ENCODE measurements at regions not wholly inside any gene's neighbourhood (a gene's known extent, or its start where the extent isn't known, plus 50 kb on each side); places are given as distances from the start of the nearest gene placed in this dataset.

DNA sequence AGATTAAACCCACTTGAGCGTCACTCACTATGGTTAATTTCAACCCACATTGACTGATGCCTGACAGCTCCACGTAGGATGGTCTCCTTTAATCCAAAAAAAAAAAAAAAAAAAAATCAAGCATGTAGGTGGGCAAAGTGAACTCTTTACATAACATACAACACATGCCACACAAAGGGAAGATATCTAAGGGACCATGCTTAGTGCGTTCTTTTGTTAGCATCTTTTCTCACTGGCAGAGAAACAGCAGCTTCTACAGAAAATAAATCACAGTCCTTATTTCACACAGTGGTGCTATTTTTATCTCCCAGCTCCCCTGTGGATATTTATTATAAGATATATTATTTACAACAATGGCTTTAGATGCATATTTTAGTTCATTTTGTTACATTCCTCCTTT is 652.0 kb upstream of the CELF2 start:
- no peak for DNase-seq (ENCODE audit: low read depth)

GRCh38 chr10:10366836-10367235 is 650.8 kb upstream of the CELF2 start:
- no peak for DNase-seq (ENCODE audit: low read depth)

DNA sequence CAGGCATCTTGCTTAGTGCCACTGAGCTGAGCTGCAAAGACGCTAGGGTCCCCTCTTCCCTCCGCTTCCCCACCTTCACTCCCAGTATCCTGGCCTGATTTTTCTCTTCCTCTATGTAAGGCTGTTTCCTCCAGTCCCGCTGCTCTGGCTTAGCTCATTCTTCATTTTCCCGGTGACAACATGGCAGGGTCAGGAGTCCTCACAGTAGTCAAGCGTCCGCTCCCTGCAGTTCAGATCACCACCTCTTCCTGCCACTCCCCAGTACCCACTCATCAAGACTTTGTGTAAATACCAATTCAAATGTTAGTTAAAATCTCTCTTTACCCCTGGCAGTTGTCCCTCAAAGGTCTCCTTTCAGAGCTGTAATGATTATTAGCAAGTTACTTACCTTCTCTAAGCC is 650.4 kb upstream of the CELF2 start:
- no peak for DNase-seq (ENCODE audit: low read depth)

DNA sequence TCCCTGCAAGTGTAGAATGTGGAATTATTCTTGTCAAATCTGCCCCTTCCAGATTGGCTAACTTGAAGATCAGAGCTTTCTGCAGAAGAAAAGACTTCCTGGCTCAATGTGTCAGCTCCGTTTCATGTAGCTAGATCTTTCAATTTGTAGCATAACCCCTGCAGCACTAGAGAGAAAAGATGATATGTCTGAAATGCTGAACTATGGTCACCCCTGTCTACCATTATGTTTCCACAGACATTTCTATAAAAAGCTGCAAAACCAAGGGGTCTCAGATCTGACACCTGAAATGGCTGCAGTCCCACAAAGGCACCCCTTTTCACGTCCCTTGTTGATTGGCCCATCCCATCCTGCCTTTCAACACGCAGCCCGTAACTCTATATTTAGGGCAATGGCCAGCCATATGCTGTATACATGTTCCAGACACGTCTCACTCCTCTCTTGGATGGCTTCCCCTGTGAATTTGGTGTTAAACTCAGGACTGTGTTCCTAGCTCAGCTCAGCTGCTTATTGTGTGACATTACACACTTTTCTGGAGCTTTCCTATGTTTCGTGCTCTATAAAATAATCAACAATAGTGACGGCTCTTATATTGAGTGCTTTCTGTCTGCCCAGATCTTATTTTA is 648.6 kb upstream of the CELF2 start:
- no peak for DNase-seq (ENCODE audit: low read depth)

GRCh38 chr10:10385831-10386230 is 631.8 kb upstream of the CELF2 start:
- DNase-seq (ENCODE audit: low read depth), result no peak

DNA sequence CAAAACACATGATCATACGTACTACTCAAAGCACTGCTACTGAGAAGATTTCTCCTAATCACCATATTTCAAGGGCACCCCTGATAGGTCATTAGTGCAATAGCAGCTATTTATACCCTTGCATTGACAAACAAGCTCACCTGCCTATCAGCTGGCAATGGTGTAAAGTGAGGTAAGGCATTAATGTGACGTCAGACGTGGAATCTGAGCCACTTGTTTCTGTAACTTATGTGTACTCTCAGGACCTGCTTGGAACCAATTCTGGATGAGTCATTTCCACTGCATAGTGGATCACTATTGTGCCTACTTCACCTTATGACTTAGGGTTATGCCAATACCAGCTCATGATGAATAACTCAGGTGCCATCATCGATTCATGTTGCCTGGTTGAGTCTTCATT is 628.5 kb upstream of the CELF2 start:
- no peak for DNase-seq (ENCODE audit: low read depth)

DNA sequence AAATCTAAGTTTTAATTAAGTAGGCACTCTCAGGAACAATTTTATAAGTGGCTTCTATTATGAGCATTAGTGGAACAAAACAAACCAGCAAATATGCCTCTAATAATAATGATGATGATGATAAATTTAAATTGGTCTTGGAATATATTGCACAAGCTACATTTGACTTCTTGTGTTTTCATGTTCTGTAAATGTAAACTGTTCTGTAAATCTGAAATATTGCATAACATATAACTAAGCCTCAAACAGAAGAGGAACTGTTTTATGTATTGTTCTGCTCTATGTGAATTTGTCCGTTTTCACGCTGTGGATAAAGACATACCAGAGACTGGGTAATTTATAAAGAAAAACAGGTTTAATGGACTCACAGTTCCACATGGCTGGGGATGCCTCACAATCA is 625.2 kb upstream of the CELF2 start:
- DNase-seq (ENCODE audit: low read depth), result no peak

GRCh38 chr10:10394933-10395658 is 622.6 kb upstream of the CELF2 start:
- DNase-seq (ENCODE audit: low read depth), result no peak

- DNase-seq (ENCODE audit: low read depth), result no peak
Measured at GRCh38 chr10:10396601-10397000, 621.1 kb upstream of the CELF2 start.

DNA sequence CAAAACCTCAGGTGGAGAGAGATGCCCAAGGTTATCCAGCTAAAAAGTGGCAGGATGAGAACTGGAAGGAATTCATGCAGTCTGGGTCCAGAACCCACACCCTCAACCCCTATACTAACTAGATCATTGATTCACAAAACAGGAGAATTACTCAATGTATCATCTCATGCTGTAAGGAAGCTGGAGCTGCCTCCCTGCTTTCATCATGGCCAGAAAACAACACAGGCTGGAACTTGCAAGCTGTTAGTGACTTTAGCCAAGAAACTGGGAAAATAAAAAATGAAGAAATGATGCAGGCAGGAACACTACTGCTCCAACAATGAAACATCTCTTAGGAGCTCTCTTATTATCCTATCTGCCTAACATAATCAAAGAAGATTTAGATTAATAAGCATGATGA is 619.8 kb upstream of the CELF2 start:
- no peak for DNase-seq (ENCODE audit: low read depth)

DNA sequence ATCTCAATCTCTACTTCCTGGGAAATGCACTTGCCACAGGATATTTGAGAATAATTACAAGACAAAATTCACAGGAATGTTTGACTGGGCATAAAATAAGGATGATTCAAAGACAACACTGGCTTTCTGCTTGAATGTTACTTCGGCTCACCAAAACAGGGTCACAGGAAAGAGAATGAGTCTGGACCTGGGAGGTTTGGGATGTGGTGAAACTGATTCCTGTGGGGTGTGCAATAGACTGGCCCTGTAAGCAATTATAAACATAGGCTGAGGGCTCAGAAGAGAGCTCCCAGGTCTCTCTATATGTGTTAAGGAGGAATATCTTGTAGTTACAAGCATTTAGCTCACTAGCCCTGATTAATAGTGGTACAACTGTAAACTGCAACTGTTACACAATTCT is 613.9 kb upstream of the CELF2 start:
- no peak for DNase-seq (ENCODE audit: low read depth)

DNA sequence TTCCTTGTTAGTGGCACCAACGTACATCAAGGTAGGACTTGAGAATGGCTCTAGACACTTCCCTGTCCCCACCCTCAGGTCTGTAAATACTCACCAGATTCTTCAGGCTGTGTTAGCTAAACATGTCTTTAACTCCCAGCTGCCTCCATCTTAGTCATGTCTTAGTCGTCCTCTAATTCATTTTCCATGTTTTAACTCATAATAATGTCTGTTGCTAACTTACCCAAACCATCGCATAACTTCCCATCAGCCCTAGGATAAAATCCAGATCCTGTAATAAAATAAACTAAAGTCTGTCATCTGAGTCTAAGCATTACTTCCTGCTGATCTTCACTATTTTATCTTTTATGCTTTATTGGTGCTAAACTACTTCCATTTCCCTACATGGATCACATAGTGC is 600.0 kb upstream of the CELF2 start:
- no peak for DNase-seq (ENCODE audit: low read depth)

DNA sequence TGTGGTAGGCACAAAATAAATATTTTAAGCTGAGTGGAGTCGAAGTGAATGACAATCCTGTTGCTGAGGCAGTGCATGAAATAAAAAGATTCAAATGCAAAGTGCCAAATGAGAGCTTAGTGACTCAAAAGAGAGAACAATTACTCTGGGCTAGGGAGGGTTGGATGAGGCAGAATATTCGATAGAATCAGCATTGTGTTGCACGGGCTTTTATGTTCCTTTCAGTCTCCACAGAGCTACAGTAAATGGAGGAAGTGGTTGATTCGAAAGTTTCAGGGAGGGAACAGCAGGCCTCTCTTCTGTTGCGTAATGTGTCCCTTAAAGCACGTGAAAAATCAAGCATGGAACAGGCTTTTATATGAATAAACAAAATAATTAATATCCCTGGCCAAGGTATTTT is 599.3 kb upstream of the CELF2 start:
- DNase-seq (ENCODE audit: low read depth), result no peak

DNA sequence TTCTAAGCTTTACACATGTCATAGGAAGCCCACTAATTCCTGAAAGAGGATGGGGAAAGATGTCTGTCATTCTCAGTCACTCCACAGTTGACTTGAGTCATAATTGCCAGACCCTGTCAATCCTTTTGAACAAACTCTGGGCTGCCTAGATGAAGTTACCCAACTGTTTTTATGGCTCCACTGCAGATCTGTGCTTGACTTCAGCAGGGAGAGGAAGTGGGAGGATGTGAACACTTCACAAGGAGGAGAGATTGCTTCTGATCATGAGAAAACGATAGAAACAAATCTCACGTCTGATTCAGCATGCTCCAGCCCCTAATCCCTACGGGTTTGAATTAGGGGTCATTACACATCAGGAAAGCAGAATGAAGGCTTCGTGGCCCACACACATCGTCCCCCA is 596.6 kb upstream of the CELF2 start:
- DNase-seq (ENCODE audit: low read depth), result no peak

GRCh38 chr10:10431422-10432066 is 586.1 kb upstream of the CELF2 start:
- DNase-seq (ENCODE audit: low read depth), result no peak

DNA sequence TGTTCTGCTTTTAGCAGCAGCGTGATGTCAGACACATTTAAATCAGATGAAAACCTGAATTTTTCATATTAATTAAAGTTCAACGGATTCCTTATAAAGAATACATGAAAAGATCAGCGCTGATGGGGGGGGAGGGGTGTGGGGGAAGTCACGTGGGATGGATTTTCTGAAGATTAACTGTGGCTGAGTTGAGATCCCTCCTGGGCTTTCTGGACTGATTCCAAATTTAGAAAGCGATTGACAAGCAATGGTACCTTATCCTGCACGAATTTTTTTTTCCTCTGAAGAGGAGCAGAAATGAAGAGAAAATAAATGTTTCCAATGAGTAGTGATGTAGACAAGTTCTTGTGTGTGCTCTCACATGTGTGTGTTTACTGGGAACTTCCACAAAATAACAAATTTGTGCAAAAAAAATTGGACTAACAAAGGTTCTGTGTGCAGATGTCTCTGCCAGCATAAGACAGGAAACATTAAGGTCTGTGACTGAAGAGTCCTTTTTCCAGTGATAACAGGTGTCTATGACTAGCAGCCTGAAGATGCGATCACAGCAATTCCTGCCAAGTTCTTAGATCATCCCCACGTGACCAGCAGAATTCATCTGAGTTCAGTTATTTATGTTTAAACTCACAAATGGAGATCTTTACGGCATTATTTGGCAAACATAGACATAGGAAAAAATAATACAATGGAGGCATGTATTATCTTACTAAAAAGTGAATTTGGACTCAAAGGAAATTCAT is 585.2 kb upstream of the CELF2 start:
- no peak for DNase-seq (ENCODE audit: low read depth)

DNA sequence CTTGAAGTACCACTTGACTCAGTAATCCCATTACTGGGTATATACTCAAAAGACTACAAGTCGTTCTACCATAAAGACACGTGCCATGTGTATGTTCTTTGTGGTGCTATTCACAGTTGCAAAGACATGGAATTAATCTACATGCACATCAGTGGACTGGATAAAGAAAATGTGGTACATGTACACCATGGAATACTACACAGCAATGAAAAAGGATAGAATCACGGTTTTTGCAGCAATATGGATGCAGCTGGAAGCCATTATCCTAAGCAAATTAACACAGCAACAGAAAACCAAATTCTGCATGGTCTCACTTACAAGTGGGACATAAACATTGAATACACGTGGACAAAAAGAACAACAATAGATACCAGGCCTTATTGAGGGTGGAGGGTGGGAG is 583.4 kb upstream of the CELF2 start:
- no peak for DNase-seq (ENCODE audit: low read depth)

- no peak for DNase-seq (ENCODE audit: low read depth)
Measured at GRCh38 chr10:10437886-10438285, 579.8 kb upstream of the CELF2 start.

GRCh38 chr10:10438335-10439100 is 579.2 kb upstream of the CELF2 start:
- DNase-seq (ENCODE audit: low read depth), result no peak

DNA sequence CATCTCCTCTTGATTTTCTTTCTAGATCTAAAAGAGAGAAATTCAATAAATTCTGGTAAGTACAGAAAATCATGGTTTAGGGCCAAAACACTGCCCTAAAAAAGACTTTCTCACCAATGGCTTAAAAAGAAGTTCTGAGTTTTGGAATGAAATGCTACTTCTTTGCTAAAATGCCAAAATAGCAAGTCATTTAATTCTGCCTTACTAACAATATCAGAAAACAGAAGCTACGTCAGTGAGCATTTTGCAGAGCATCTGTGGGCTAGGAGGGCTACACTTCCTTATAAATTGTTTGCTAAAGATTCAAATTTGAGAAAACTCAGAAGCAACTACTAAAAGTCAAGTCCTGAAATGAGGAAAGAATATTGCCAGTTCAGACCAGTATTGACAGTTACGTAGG is 560.8 kb upstream of the CELF2 start:
- DNase-seq (ENCODE audit: low read depth), result no peak

DNA sequence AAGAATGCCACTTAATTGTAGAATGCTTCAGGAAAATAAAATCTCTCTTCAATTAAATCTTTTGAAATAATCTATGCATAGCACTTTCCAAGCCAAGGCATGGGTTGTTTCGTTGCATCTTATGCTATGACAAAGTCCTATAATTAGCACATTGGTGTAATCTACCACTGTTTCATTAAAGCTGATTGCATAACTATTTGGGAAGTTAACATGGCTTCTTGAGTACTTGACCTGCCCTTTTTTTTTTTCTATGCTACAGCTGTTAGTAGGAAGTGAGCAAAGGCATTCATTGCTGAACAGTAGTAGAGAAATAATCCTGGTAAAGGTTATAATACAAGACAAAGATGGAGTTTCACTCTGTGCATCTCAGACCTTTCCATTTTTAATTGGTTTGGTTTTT is 557.2 kb upstream of the CELF2 start:
- no peak for DNase-seq (ENCODE audit: low read depth)
